Calu3 (cell line): ENCODE measurements at regions not wholly inside any gene's neighbourhood (a gene's known extent, or its start where the extent isn't known, plus 50 kb on each side); places are given as distances from the start of the nearest gene placed in this dataset.
"Not testable (repeated sequence)": the region's sequence is repeated elsewhere in the genome, so short reads cannot be mapped to it uniquely, and the experiment has no call there.

Source experiments
- BruUV-seq: library from RNA; stranded (reverse); fragments of 400-500 nt; replicated peaks from 2 replicates; lab custom pipeline; 2021; lab: Mats Ljungman, UMichigan
- CTCF ChIA-PET: fragments of 300-600 bp; sonication (Branson Sonifier 250); formaldehyde crosslinking; loops from one replicate; lab custom pipeline; 2022; ENCODE audit warnings: antibody characterized with exemption; lab: Charles Lee
- DNase-seq: peaks from one replicate; pipeline ENCODE4 v3.0.0; 2022
- H3K27ac Mint-ChIP-seq: one replicate; pipeline ENCODE4 v1.8.0; 2022; ENCODE audit warnings: mixed read lengths; ENCODE audit not compliant: unreplicated experiment
- H3K27me3 Mint-ChIP-seq: one replicate; pipeline ENCODE4 v1.8.0; 2022; ENCODE audit warnings: mixed read lengths; ENCODE audit not compliant: unreplicated experiment
- H3K36me3 Mint-ChIP-seq: one replicate; pipeline ENCODE4 v1.8.0; 2022; ENCODE audit warnings: mild to moderate bottlenecking, moderate library complexity, mixed read lengths; ENCODE audit not compliant: insufficient read depth, unreplicated experiment
- H3K4me1 Mint-ChIP-seq: one replicate; pipeline ENCODE4 v1.8.0; 2022; ENCODE audit warnings: mild to moderate bottlenecking, low read depth, mixed read lengths; ENCODE audit not compliant: unreplicated experiment
- H3K4me3 Mint-ChIP-seq: one replicate; pipeline ENCODE4 v1.8.0; 2022; ENCODE audit warnings: mild to moderate bottlenecking, low read depth, moderate library complexity, mixed read lengths; ENCODE audit not compliant: unreplicated experiment
- H3K9me3 Mint-ChIP-seq: one replicate; pipeline ENCODE4 v1.8.0; 2022; ENCODE audit warnings: low read depth, mixed read lengths; ENCODE audit not compliant: unreplicated experiment
- intact Hi-C: fragments of 100-400 bp; cut with micrococcal nuclease; formaldehyde crosslinking; loops from one replicate; pipeline ENCODE4 v1.10.0; 2022; ENCODE audit not compliant: unreplicated experiment
- TF ChIP-seq, protein P1 (sequence below): fragments of 200-600 bp; IDR thresholded peaks from one replicate; pipeline ENCODE4 v1.8.0; 2022; ENCODE audit warnings: antibody characterized with exemption; ENCODE audit not compliant: unreplicated experiment

DNA sequence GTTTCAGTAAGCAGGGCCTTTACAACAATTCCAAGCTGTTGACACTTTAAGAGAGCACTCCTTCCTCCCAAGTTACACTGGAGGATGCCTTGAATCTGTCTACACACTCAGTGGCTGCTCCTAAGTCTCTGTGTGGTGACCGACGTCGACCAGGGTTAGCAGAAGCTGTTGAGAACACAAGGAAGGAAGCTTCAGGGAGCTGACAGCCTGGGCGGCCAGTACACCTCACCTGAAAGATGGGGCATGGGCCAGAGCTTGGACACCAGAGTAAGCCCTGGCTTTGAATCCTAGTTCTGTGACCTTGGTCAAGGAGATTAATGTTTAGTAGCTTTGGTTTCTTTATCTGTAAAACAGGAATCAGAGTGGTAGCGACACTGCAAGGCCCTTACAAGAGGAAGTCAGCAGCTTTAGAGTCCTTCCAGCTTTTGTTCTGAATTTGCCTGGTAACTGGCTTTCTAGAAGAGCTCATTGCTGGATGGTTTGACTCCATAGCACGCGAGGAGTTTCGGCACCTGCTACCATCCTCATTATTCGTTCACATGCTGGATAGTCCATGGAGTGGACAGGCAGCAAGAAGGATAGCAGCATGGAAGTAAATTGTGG, 214.2 kb downstream of the FGF9 start:
- CTCF ChIA-PET, result no interaction called here
- Mint-ChIP-seq H3K27ac (no peak overlapping the region), H3K9me3 (no peaks in the 10 kb centered on the region), H3K4me1 (no peaks in the 10 kb centered on the region), H3K27me3 (peaks cover 74% of the 10 kb centered on the region), H3K36me3 (no peaks in the 10 kb centered on the region), H3K4me3 (no peak overlapping the region)
- no peak for DNase-seq
- intact Hi-C loops, result no loop called here
- TF ChIP-seq, protein P1, sequence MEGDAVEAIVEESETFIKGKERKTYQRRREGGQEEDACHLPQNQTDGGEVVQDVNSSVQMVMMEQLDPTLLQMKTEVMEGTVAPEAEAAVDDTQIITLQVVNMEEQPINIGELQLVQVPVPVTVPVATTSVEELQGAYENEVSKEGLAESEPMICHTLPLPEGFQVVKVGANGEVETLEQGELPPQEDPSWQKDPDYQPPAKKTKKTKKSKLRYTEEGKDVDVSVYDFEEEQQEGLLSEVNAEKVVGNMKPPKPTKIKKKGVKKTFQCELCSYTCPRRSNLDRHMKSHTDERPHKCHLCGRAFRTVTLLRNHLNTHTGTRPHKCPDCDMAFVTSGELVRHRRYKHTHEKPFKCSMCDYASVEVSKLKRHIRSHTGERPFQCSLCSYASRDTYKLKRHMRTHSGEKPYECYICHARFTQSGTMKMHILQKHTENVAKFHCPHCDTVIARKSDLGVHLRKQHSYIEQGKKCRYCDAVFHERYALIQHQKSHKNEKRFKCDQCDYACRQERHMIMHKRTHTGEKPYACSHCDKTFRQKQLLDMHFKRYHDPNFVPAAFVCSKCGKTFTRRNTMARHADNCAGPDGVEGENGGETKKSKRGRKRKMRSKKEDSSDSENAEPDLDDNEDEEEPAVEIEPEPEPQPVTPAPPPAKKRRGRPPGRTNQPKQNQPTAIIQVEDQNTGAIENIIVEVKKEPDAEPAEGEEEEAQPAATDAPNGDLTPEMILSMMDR, result no peak
- BruUV-seq, result no TSS peak

DNA sequence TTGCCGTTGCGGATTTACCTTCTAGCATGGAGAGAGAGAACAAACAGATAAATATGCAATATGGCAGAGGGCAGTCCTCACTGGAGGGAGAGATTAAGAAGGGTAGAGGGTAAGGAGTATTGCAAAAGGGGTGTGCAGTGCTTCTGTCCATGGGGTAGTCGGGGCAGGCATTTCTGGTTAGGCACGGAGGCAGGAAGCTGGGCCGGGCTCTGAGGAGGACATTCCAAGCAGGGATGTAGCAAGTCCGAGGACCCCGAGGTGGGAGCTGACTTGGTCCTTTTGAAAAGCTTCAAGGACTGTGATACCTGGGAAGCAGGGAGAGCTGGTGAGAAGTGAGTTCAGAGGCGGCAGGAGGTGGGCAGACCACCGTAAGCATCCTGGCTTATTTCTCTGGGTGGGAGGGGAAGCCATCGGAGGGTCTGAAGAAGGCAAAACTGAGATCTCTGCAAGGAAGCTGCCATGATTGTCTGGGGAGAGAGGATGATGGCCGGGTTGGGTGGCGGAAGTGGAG, 214.9 kb downstream of the FGF9 start:
- intact Hi-C loops, result no loop called here
- TF ChIP-seq, protein P1, result no peak
- no peaks in the 10 kb centered on the region for H3K4me1 Mint-ChIP-seq
- H3K9me3 Mint-ChIP-seq, result no peaks in the 10 kb centered on the region
- no TSS peak for BruUV-seq
- H3K4me3 Mint-ChIP-seq, result no peak overlapping the region
- H3K27me3 Mint-ChIP-seq, result peaks cover 67% of the 10 kb centered on the region
- no peak for DNase-seq
- no peaks in the 10 kb centered on the region for H3K36me3 Mint-ChIP-seq
- CTCF ChIA-PET, result no interaction called here
- no peak overlapping the region for H3K27ac Mint-ChIP-seq

DNA sequence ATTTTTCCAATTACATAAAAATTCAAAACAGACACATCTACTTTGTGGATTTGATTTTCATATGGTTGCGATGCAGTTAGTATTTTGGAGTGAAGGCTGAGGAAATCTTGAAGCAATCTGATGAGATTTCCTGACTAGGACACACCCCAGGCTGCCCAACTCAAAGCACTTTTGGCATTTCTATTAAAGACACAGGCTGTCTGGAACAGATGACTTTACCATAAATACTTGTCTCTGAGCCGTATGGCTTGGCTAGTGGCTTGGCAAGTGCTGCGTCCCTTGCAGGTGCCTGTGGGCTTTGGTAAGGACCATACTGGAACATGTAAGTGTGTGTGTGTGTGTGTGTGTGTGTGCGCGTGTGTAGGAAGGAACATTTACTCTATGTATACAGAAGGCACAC, 218.8 kb downstream of the FGF9 start:
- H3K36me3 Mint-ChIP-seq, result no peaks in the 10 kb centered on the region
- TF ChIP-seq, protein P1, result no peak
- intact Hi-C loops, result no loop called here
- peaks cover 36% of the 10 kb centered on the region for H3K27me3 Mint-ChIP-seq
- no peak for DNase-seq
- no peak overlapping the region for H3K27ac Mint-ChIP-seq
- CTCF ChIA-PET, result no interaction called here
- H3K4me3 Mint-ChIP-seq, result no peak overlapping the region
- no TSS peak for BruUV-seq
- no peaks in the 10 kb centered on the region for H3K9me3 Mint-ChIP-seq
- no peaks in the 10 kb centered on the region for H3K4me1 Mint-ChIP-seq

DNA sequence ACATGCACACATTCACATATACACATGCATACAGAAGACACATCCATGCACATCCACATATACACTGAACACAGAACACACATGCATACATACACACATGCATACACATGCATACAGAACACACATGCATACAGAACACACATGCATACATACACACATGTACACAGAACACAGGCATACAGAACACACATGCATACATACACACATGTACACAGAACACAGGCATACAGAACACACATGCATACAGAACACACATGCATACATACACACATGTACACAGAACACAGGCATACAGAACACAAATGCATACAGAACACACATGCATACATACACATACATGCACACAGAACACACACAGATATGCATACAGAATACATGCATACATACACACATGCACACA, 219.3 kb downstream of the FGF9 start:
- BruUV-seq, result not testable (repeated sequence)

DNA sequence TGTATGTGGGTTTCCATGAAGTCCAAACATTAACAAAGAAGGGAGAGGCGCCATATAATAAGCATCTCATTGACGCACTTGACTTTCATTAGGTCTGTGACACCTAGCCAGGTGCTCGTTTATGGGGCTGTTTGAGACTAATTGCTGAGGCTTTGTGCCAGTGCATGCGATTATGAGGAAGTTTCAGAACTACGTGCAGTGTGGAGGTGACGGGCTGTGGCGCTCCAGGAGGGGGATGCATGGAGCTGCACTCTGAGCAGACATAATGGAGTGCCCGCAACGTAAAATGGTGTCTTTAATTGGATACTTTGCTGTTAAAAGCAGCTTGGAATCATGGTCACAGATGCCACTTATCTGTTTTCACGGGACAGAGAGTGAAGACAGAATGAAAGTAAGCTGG, 223.2 kb downstream of the FGF9 start:
- CTCF ChIA-PET, result no interaction called here
- H3K27ac Mint-ChIP-seq, result no peak overlapping the region

More for the DNA sequence above, 219.3 kb downstream of the FGF9 start:
- H3K4me1 Mint-ChIP-seq, H3K4me3 Mint-ChIP-seq, H3K36me3 Mint-ChIP-seq, H3K27ac Mint-ChIP-seq, intact Hi-C loops, H3K9me3 Mint-ChIP-seq, DNase-seq, CTCF ChIA-PET: not testable (repeated sequence)
- peaks cover 33% of the 10 kb centered on the region for H3K27me3 Mint-ChIP-seq

More for the DNA sequence above, 223.2 kb downstream of the FGF9 start:
- Mint-ChIP-seq H3K36me3 (no peaks in the 10 kb centered on the region), H3K4me1 (no peaks in the 10 kb centered on the region), H3K27me3 (no peaks in the 10 kb centered on the region), H3K4me3 (no peak overlapping the region), H3K9me3 (no peaks in the 10 kb centered on the region)
- TF ChIP-seq, protein P1, result no peak
- intact Hi-C loops, result no loop called here
- no peak for DNase-seq
- BruUV-seq, result no TSS peak
